GM04503 (cell line): ENCODE measurements at regions not wholly inside any gene's neighbourhood (a gene's known extent, or its start where the extent isn't known, plus 50 kb on each side); places are given as distances from the start of the nearest gene placed in this dataset.

Experiments
- DNase-seq: peaks from one replicate; pipeline ENCODE4 v3.0.0-alpha.2; 2012; ENCODE audit warnings: low read depth

DNA sequence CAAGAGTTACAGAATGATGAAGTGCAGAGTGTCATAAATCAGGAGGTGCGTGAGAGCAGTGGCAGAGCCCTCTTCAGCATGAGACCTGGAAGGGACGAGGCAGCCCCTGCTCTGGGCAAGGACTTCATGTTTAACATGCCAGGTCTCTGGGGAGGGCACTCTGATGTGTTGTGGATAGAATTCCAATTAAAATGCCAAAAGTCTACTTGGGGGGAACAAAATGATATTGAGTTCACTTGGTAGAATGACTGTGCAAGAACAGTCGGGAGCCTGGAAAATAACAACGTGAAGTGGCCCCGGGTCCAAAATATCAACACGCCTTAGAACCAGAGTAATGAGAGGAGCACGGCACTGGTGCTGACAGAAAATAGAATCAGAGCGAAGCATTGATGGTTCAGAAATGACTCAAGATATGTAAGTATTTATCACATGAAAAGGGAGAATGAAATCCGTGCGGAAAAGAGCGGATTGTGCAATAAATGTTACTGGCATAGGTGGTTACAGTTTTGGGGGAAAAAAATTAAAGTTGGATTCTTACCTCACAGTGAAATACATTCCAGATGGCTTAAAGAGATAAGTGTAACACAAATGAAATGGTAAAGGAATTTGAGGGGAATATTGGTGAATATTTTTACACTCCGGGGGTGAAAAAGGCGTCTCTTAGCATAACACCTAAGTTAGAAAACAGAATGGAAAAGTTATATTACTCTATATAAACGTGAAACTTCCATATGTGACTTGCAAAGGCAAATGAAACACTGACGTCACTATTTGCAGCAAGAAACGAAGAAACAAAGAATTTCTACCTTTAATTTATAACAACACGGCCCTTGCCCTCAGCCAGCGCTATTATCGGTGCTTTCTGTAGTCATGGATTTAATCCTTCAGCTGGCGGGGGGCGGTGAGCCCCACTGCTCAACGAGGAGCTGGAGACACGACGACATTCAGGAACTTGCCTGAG lies 159.4 kb upstream of the TWIST2 start:
- peak; percentile 73 for DNase-seq

DNA sequence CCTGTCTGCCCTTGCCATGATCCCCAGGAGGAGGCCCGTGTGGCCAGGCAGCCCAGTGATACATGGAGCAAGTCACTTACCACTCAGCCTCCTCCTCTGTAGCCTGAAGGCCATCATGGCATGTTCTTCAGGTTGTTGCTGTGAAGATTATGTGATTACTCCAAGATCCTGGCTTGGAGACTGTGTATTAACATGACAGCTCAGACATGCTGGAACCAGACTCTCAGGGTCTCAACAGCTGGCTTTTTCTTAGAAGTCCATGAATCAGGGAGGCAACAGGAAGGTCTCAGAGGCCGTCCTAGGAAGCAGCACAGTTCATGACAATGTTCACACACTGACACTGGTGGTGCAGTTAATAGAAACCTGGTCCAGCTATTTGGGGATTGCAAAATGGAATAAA lies 158.6 kb upstream of the TWIST2 start:
- DNase-seq: no peak

DNA sequence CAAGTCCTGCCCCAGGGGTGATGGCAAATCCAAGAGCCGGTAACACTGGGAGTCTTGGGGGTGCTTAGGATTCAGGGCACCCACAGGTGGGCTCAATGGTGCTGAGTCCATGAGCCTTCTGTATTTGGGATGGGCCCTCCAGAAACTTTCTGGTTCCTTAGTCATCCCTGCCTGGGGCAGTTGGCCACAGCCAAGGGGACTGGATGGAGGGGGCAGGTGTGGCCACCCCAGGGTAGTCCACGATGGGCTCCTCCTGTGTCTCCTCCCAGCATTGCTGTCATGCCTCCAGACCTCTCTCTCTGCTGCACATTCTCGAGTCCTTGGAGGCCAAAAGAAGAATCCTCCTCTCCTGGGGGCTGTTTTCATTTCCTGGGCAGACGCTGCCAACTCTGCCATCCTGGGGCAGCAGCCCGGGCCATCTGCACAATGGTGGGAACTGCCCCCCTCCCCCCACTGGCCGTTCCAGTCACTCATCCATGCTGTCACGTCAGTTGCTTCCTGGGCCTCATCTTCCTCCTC lies 158.0 kb upstream of the TWIST2 start:
- DNase-seq: no peak

DNA sequence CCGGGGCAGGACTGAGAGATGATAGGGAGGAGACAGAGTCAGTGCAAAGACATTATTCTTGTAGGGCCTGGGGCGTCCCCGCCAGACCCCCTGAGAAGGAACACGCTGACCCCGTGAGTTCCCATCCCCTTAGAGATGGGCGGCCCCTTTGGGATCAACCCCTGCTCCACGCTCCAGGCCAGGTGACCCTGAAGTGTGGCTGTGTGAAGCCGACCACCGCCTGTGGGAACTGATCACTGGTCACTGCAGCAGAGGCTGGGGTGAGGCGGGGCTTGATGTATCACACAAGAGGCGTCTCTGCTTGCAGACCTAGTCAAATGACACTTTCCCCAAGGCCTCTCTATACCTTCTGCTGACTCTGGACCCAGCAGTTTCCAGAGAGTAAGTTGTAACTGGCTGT lies 157.4 kb upstream of the TWIST2 start:
- DNase-seq: no peak

DNA sequence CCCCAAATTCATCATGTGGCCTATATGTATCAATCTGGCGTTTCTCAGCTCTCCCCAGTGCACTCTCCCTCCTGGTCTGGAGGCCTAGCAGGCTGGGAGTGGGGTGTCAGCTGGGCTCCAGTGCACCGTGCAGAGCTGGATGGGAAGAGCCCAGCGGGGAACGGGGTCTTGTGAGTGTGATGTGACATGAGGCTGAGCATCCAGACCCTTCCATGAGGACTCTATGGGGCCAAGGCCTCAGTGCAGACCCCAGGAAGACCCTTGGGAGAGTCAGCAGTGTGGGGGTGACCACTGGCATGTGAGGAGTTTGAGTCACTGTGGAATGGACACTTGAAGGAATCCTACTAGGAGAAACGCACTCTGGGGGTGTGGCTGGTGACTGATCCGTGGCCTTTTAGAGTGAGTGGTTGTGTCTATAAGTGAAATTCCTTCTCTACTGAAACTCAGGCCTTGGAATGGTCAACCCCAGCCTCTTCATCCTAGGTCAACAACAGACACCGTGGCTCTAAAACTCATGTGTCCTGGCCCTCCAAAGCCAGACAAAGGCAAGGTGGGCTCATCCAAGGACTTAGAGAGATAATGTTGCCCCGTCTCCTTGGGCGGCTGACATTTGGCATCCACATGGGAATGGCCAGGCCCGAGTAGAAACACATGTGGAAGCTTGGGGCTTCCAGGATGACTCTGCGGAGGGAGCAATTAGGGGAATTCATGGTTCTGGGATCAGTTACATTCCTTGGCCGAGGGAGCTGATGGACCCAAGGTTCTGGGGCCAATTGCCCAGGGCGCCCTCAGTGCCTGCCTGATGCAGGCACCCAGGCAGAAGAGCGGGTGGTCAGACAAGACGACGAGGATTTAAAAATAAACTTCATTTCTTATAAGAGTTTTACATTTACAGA lies 156.0 kb upstream of the TWIST2 start:
- DNase-seq: no peak

GRCh38 chr2:238692562-238692961 lies 155.3 kb upstream of the TWIST2 start:
- DNase-seq: no peak

DNA sequence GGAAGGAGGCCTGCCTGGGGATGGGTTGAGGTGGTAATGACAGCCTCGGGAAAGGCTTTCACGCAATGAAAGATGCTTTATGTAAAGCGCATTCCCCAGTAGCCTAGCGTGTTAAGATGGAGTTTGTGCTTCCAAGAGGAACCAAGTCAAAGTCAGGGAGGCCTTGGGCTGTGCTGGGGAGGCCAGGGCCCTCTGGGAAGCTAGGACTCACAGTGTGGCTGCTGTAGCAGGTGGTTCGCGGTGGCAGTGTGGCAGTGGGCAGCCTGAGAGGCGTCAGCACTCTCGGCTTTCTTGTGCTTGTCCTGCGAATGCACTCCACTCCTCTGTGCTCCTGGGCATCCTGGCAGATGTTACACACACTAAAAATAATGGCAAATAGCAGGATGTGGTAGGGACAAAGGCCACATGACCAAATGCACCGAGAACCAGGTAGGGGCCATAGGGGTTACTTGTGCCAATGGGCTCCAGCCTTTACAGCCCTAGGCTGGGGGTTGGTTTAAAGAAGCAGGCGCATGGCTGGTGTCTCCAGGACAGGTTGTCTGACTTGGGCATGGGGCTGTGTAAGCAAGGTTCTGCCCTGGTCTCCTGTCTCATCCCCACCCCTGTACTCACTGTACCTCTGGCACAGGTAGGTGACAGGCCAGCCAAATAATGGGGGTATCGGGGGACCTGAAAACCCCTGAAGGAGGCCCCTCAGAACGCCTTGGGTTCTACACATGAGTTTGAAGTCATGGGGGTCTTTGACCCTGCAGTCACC lies 154.4 kb upstream of the TWIST2 start:
- no peak for DNase-seq

DNA sequence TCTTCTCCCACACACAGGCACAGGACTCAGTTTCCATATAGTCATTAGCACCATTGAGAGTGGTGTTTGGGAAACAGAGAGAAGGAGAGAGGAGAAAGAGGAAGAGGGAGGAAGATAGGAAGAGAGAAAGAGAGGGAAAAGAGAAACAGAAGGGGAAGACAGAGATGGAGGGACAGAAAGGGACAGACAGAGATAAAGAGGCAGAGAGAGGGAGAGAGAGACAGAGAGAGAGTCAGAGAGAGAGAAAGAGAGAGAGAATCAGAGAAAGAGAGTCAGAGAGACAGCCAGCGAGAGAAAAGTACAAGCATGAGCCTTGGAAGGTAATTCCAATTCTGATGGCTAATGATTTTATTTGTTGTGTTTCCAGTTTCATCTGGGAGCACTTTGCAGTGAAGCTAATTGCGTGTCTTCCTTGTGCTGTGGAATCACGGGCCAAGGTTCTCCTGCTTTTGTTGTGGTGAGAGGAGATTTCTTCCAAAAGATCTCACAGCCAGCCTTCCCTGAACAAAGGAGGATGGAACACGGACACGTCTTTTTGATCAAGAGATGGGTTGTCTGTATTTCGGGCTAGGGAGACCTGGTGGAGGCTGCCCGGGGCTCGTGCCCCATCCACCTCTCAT lies 153.6 kb upstream of the TWIST2 start:
- no peak for DNase-seq

GRCh38 chr2:238694922-238695321 lies 153.0 kb upstream of the TWIST2 start:
- DNase-seq: no peak

DNA sequence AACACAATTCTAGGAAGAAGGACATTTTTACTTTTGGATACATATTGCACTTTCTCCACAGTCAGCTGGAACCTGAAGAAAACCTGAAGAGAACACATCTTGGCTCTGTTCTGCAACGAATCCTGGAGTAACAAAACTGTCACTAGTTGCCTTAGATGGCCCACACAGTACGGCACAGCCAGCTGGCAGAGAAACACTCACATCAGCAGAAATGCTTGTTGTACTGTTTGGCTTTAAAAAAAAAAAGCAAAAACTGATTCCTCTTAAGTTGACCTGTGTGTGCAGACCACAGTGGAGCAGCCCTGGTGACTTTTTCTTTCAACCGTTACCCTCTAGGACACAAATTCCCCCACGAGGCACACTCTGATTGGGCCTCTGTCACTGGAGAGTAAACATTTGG lies 152.3 kb upstream of the TWIST2 start:
- no peak for DNase-seq

- DNase-seq: no peak
Observed at GRCh38 chr2:238696331-238696730, 151.6 kb upstream of the TWIST2 start.

DNA sequence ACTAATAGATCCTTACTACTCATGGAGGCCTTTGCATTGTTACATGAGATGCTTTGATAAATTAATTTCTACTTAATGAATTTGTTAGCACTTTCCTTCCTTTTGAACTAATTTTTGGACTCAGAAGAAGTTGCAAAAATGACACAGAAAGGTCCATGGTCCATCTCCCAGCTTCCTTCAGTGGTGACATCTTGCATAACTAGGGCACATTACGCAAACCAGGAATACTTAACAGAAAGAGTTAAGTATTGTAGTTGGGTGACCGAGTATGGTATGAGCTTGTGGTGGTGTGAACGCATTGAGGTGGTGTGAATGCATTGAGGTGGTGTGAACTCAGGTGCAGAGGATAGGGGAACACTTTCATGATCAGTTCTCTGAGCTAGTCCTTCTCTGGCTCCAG lies 151.1 kb upstream of the TWIST2 start:
- no peak for DNase-seq

GRCh38 chr2:238697193-238698071 lies 150.5 kb upstream of the TWIST2 start:
- DNase-seq: no peak

DNA sequence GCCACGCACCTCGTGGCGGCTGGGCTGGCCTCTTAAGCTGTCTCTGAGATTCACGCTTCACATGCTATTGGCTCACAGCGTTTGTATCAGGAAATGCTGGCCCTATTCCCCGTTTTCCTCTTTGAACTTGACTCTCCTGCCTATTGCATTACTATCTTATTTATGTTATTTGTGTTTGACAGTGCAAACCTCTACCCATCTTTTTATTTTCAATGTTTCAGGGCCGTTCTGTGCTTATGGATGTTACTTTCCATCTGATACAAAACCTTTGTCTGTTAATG lies 149.9 kb upstream of the TWIST2 start:
- no peak for DNase-seq

DNA sequence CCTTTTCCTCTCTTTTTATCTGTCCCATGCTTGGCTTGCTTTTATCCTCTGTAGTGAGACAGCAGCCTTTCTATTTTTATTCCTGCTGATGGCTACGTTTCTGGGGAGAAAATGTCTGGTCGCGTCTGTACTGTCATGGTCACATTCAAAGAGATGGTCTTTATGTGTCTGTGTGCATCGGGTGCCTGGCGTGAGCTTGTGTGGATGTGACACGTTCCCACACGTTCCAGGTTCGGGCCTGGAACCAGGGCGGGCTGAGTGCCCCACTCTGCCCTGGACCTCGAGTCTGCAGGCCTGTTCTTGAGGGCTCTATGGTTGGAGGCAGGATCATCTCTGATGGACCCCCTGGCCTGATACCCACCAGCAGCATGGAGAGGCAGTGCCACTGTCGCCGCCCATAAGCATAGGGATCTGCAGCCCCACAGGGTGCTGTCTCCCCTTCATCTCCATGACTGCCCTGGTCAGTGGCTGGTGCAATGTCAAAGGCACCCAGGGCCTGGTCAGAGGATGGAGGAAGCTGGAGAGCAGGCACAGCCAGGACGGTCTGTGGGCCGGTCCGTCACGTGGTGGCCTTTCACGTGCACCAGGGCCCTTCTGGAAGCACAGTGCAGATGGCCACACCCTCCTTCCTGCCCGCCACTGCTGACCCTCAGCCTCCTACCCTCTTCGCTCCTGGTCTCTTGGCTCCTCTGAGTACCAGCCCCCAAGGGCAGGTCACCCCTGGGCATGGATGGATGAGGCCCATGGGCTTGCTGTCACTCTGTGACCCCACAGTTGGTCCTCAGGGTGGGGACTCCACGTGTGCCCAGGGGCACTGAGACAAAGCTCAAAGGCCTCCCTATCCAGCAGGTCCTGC lies 149.2 kb upstream of the TWIST2 start:
- no peak for DNase-seq

GRCh38 chr2:238699307-238700116 lies 148.4 kb upstream of the TWIST2 start:
- DNase-seq: no peak

GRCh38 chr2:238700117-238700457 lies 147.8 kb upstream of the TWIST2 start:
- no peak for DNase-seq

GRCh38 chr2:238700506-238701340 lies 147.2 kb upstream of the TWIST2 start:
- DNase-seq: no peak
